Stomach (tissue), 8 donors: ENCODE measurements at regions not wholly inside any gene's neighbourhood (a gene's known extent, or its start where the extent isn't known, plus 50 kb on each side); places are given as distances from the start of the nearest gene placed in this dataset.
"Not testable (repeated sequence)": the region's sequence is repeated elsewhere in the genome, so short reads cannot be mapped to it uniquely, and the experiment has no call there.

Experiments
- DNase-seq, 2 donors: peaks; one replicate each; pipeline versions ENCODE4 v3.0.0 to v3.0.0-alpha.2; 2013 to 2019
- H3K27ac ChIP-seq, 5 donors: fragments of 200-600 bp in 4 of 5; sonication (generic) in 4 of 5; one replicate each; pipeline ENCODE4 v1.5.1; 2013 to 2019; ENCODE audit warnings: mild to moderate bottlenecking in 1 of 5, moderate library complexity in 1 of 5
- H3K27me3 ChIP-seq, 3 donors: fragments of 200-600 bp; sonication (generic); one replicate each; pipeline ENCODE4 v1.5.1; 2017 to 2019; ENCODE audit warnings: mixed run types in 1 of 3
- H3K36me3 ChIP-seq, 4 donors: fragments of 200-600 bp; sonication (generic); 1 replicate in 3 of 4; 2 replicates in 1 of 4; pipeline ENCODE4 v1.5.1; 2016 to 2019
- H3K4me1 ChIP-seq, 4 donors: fragments of 200-600 bp; sonication (generic); one replicate each; pipeline ENCODE4 v1.5.1; 2016 to 2019
- H3K4me3 ChIP-seq, 4 donors: fragments of 200-600 bp; sonication (generic) in 3 of 4; one replicate each; pipeline ENCODE4 v1.5.1; 2016 to 2019; ENCODE audit warnings: mild to moderate bottlenecking in 1 of 4
- H3K9me3 ChIP-seq, 4 donors: fragments of 200-600 bp; sonication (generic); one replicate each; pipeline ENCODE4 v1.5.1; 2016 to 2019
- EP300 ChIP-seq: sonication (generic); formaldehyde crosslinking; IDR thresholded peaks from one replicate; pipeline ENCODE4 v1.6.1; 2017; ENCODE audit warnings: antibody characterized with exemption
- POLR2A ChIP-seq, 4 donors: fragments of 450-650 bp; IDR thresholded peaks; one replicate each; pipeline ENCODE4 v1.6.1; 2016; ENCODE audit warnings: antibody characterized with exemption in 4 of 4, control low read depth in 2 of 4, mild to moderate bottlenecking in 1 of 4, moderate library complexity in 1 of 4
- POLR2AphosphoS5 ChIP-seq, 3 donors: sonication (generic); formaldehyde crosslinking; IDR thresholded peaks; one replicate each; pipeline ENCODE4 v1.6.1; 2016; ENCODE audit warnings: antibody characterized with exemption in 3 of 3
- WGBS, 5 donors: extraction: QIAGEN DNeasy Blood & Tissue Kit in 3 of 5; methylation state at CpG; one replicate each; pipeline versions ENCODE4 v1.1.5 to v1.1.7; 2013 to 2018; 5-methylcytosine and 5-hydroxymethylcytosine counted together
- intact Hi-C: fragments of 100-400 bp; cut with DNase I; formaldehyde crosslinking; loops from one replicate; pipeline ENCODE4 v1.15.1; 2023; ENCODE audit warnings: low total_unique reads
- TF ChIP-seq, protein P1 (sequence below), 7 experiments: fragments of 450-650 bp in 4 of 7; fragments of 200-600 bp in 3 of 7; sonication (generic) in 3 of 7; IDR thresholded peaks; one replicate each; pipeline ENCODE4 v1.5.1; 2016 to 2019; ENCODE audit warnings: antibody characterized with exemption in 7 of 7, control low read depth in 2 of 7, mild to moderate bottlenecking in 1 of 7
- donor health status: healthy with polysubstance abuse.
- donor health status: Bipolar disorder and iron deficiency.
- donor health status: healthy.

DNA sequence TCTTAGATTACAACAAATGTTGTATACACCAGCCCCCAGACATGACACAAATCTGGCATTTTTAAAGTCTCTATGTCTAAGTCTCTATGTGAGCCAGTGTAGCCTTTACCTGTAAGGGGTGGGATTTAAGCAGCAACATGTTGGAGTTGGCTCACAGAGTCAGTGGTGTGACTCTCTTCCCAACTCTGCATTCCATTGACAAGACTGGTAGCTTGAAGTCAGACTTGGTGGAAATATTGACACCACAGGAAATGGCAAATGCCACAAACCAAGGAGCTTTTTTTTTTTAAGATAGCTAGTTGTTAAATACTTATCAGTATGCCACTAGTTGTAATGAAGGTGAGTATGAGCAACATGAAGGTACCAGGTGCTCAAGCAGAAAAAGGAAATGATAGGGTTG, 103.1 kb upstream of the SMLR1 start:
- no peak overlapping the region for H3K4me3 ChIP-seq
- H3K36me3 ChIP-seq, result no peaks in the 10 kb centered on the region
- intact Hi-C loops, result no loop called here
- H3K27me3 ChIP-seq, result no peaks in the 10 kb centered on the region
- H3K9me3 ChIP-seq, result no peaks in the 10 kb centered on the region
- peaks cover 0 to 6% (median 0%) of the 10 kb centered on the region in 4 donors for H3K4me1 ChIP-seq
- no peak for TF ChIP-seq POLR2A (IDR thresholded peaks at IDR 0.05)
- no peak for TF ChIP-seq EP300
- no peak for DNase-seq
- H3K27ac ChIP-seq, result no peak overlapping the region

DNA sequence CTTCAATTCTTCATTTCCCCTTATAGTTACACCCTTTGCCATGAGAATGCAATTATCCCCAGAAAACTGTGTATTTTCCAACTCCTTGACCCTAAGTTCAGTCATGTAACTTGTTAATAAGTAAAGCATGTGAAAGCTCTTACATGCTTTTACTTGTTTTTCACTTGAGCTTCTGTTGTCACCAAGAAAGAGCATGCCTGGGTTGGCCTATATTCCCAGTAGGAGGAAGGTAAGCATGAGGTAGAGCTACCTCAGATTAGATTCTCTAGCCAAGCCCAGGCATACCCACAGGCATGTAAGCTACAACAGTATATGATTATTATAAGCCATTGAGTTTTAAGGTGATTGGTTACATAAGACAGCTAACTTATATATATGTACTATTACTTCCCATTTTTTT, 101.7 kb upstream of the SMLR1 start:
- intact Hi-C loops, result no loop called here
- Histone ChIP-seq H3K27me3 (no peaks in the 10 kb centered on the region), H3K4me1 (no peaks in the 10 kb centered on the region), H3K4me3 (no peak overlapping the region), H3K27ac (no peak overlapping the region), H3K36me3 (no peaks in the 10 kb centered on the region), H3K9me3 (no peaks in the 10 kb centered on the region)
- no peak for DNase-seq
- TF ChIP-seq POLR2A (IDR thresholded peaks at IDR 0.05), result no peak
- no peak for TF ChIP-seq EP300
- TF ChIP-seq POLR2AphosphoS5 (IDR thresholded peaks at IDR 0.05), result no peak
- TF ChIP-seq, protein P1, sequence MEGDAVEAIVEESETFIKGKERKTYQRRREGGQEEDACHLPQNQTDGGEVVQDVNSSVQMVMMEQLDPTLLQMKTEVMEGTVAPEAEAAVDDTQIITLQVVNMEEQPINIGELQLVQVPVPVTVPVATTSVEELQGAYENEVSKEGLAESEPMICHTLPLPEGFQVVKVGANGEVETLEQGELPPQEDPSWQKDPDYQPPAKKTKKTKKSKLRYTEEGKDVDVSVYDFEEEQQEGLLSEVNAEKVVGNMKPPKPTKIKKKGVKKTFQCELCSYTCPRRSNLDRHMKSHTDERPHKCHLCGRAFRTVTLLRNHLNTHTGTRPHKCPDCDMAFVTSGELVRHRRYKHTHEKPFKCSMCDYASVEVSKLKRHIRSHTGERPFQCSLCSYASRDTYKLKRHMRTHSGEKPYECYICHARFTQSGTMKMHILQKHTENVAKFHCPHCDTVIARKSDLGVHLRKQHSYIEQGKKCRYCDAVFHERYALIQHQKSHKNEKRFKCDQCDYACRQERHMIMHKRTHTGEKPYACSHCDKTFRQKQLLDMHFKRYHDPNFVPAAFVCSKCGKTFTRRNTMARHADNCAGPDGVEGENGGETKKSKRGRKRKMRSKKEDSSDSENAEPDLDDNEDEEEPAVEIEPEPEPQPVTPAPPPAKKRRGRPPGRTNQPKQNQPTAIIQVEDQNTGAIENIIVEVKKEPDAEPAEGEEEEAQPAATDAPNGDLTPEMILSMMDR (IDR thresholded peaks at IDR 0.05), result no peak

DNA sequence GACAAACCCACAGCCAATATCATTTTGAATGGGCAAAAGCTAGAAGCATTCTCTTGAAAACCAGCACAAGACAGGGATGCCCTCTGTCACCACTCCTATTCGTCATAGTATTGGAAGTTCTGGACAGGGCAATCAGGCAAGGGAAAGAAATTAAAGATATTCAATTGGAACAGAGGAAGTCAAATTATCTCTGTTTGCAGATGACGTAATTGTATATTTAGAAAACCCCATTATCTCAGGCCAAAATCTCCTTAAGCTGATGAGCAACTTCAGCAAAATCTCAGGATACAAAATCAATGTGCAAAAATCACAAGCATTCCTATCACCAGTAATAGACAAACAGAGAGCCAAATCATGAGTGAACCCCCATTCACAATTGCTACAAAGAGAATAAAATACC, 99.1 kb upstream of the SMLR1 start:
- WGBS, 5 donors, result 78 to 86% (median 84%) methylated on average over 2 of the region's 2 CpGs
- H3K27ac ChIP-seq, H3K9me3 ChIP-seq, intact Hi-C loops, H3K36me3 ChIP-seq, H3K4me1 ChIP-seq, H3K27me3 ChIP-seq, H3K4me3 ChIP-seq, DNase-seq: not testable (repeated sequence)

DNA sequence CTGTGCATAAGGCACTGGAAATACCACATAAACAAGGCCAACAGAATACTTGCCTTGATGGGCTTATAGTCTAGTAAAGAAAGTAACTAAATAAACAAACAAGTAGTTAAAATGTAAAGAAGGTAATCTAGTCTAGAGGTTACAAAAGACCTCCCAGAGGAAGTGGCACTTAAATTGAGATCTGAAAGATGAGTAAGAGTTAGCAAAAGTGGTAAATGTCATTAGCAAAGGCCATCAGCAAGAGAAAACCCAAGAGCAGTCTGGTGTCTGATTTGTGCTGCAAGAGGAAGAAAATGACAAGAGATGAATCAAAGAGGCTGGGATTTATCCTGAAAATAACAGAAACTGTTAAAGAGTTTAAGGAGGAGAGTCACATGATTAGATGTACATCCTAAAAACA, 96.6 kb upstream of the SMLR1 start:
- Histone ChIP-seq H3K36me3 (no peaks in the 10 kb centered on the region), H3K9me3 (no peaks in the 10 kb centered on the region), H3K4me1 (no peaks in the 10 kb centered on the region), H3K27ac (no peak overlapping the region), H3K27me3 (no peaks in the 10 kb centered on the region), H3K4me3 (no peak overlapping the region)
- intact Hi-C loops, result no loop called here
- DNase-seq, result no peak
- TF ChIP-seq POLR2A (IDR thresholded peaks at IDR 0.05), result no peak
- TF ChIP-seq POLR2AphosphoS5 (IDR thresholded peaks at IDR 0.05), result no peak
- TF ChIP-seq, protein P1 (IDR thresholded peaks at IDR 0.05), result no peak
- TF ChIP-seq EP300, result no peak

DNA sequence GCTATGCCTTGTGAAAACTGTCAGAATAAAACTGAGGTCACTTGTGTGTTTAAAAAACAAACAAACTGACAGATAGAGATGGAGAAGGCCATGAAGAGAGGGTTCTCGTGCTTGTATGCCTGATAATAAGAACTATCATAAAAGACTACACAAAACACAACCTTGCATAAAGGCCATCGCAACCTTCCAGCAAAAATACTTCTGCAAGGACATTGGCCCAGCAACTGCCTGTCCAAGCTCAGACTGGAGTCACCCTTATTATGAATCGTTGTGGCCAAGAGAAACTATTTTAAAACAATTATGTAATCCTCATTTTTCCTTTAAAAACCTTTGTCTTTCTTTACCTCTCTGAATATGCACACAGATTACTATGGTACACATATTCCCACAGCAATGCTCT, 93.0 kb upstream of the SMLR1 start:
- no peak for DNase-seq
- H3K36me3 ChIP-seq, result no peaks in the 10 kb centered on the region
- H3K27ac ChIP-seq, result no peak overlapping the region
- no peaks in the 10 kb centered on the region for H3K27me3 ChIP-seq
- H3K4me1 ChIP-seq, result no peaks in the 10 kb centered on the region
- no peaks in the 10 kb centered on the region for H3K9me3 ChIP-seq
- TF ChIP-seq, protein P1 (IDR thresholded peaks at IDR 0.05), result no peak
- TF ChIP-seq POLR2A (IDR thresholded peaks at IDR 0.05), result no peak
- no peak for TF ChIP-seq EP300
- TF ChIP-seq POLR2AphosphoS5 (IDR thresholded peaks at IDR 0.05), result no peak
- WGBS, 5 donors, result 68 to 82% (median 74%) methylated on average over 3 of the region's 3 CpGs
- H3K4me3 ChIP-seq, result no peak overlapping the region
- intact Hi-C loops, result no loop called here

DNA sequence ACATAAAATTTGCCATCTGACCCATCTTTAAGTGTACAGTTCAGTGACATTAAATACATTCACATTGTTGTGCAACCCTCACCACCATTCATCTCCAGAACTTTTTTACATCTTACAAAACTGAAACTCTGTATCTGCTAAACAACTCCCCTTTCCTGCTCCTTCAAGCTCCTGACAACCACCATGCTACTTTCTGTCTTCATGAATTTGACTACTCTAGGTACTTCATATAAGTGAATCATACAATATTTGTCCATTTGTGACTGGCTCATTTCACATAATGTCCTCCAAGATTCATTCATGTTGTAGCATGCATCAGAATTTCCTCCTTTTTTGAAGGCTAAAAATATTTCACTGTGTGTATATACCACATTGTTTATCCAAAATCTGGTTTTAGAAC, 86.9 kb upstream of the SMLR1 start:
- DNase-seq, result no peak
- Histone ChIP-seq H3K36me3 (no peaks in the 10 kb centered on the region), H3K4me3 (no peak overlapping the region), H3K4me1 (no peaks in the 10 kb centered on the region), H3K9me3 (no peaks in the 10 kb centered on the region), H3K27ac (no peak overlapping the region), H3K27me3 (no peaks in the 10 kb centered on the region)
- TF ChIP-seq POLR2AphosphoS5 (IDR thresholded peaks at IDR 0.05), result no peak
- TF ChIP-seq, protein P1 (IDR thresholded peaks at IDR 0.05), result no peak
- no peak for TF ChIP-seq POLR2A (IDR thresholded peaks at IDR 0.05)
- TF ChIP-seq EP300, result no peak
- intact Hi-C loops, result no loop called here
